DOHH2 (cell line): ENCODE measurements at regions not wholly inside any gene's neighbourhood (a gene's known extent, or its start where the extent isn't known, plus 50 kb on each side); places are given as distances from the start of the nearest gene placed in this dataset.

Experiments used
- CTCF ChIP-seq: fragments of 200-600 bp; sonication (generic); IDR thresholded peaks from one replicate; pipeline ENCODE4 v1.5.1; 2014; ENCODE audit warnings: antibody characterized with exemption, mild to moderate bottlenecking, low read depth, low read length; ENCODE audit not compliant: poor library complexity, severe bottlenecking
- EZH2phosphoT487 ChIP-seq: fragments of 200-600 bp; sonication (generic); IDR thresholded peaks from 2 replicates; pipeline ENCODE4 v1.6.1; 2017; ENCODE audit warnings: borderline replicate concordance, mild to moderate bottlenecking, antibody characterized with exemption, low read length, moderate library complexity, mixed read lengths

GRCh38 chr2:191748059-191748461 lies 70.1 kb downstream of the NABP1 start:
- TF ChIP-seq CTCF = no peak
- no peak for TF ChIP-seq EZH2phosphoT487
